ENCODE measurements at regions not wholly inside any gene's neighbourhood (a gene's known extent, or its start where the extent isn't known, plus 50 kb on each side); places are given as distances from the start of the nearest gene placed in this dataset.

GRCh38 chr21:28875078-28875477 is 117.6 kb downstream of the LTN1 start (continued):
- TF ChIP-seq TCF7 (CRISPR knock-in tag; IDR thresholded peaks at IDR 0.05; ENCODE audit: low read depth) = no peak

GRCh38 chr21:28872218-28872617 is 120.5 kb downstream of the LTN1 start:
- Mint-ChIP-seq H3K27me3 (ENCODE audit: low read depth) (no peaks in the 10 kb centered on the region), H3K36me3 (peaks cover 37% of the 10 kb centered on the region), H3K4me1 (no peaks in the 10 kb centered on the region; the same call in 1 of the 2 replicates), H3K9me3 (no peaks in the 10 kb centered on the region), H3K4me3 (no peak overlapping the region), H3K27ac (peak overlapping the region; percentile 45; the same call in 1 of the 2 replicates)
- TF ChIP-seq CBFB (CRISPR knock-in tag; IDR thresholded peaks at IDR 0.05; ENCODE audit: low read depth) = no peak
- TF ChIP-seq, protein P1, sequence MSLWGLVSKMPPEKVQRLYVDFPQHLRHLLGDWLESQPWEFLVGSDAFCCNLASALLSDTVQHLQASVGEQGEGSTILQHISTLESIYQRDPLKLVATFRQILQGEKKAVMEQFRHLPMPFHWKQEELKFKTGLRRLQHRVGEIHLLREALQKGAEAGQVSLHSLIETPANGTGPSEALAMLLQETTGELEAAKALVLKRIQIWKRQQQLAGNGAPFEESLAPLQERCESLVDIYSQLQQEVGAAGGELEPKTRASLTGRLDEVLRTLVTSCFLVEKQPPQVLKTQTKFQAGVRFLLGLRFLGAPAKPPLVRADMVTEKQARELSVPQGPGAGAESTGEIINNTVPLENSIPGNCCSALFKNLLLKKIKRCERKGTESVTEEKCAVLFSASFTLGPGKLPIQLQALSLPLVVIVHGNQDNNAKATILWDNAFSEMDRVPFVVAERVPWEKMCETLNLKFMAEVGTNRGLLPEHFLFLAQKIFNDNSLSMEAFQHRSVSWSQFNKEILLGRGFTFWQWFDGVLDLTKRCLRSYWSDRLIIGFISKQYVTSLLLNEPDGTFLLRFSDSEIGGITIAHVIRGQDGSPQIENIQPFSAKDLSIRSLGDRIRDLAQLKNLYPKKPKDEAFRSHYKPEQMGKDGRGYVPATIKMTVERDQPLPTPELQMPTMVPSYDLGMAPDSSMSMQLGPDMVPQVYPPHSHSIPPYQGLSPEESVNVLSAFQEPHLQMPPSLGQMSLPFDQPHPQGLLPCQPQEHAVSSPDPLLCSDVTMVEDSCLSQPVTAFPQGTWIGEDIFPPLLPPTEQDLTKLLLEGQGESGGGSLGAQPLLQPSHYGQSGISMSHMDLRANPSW (CRISPR knock-in tag; conservative IDR thresholded peaks at IDR 0.05; ENCODE audit: low read depth) = no peak
- ChIA-PET CTCF (no interaction called here), POLR2A (no interaction called here)
- DNase-seq (ENCODE audit: low spot score) (no peak), ATAC-seq (no peak)

- ChIA-PET POLR2A (no interaction called here), CTCF (no interaction called here)
- Mint-ChIP-seq H3K9me3 (no peaks in the 10 kb centered on the region), H3K27ac (no peak overlapping the region), H3K4me1 (no peaks in the 10 kb centered on the region; the same call in 1 of the 2 replicates), H3K27me3 (ENCODE audit: low read depth) (no peaks in the 10 kb centered on the region), H3K4me3 (no peak overlapping the region), H3K36me3 (peaks cover 37% of the 10 kb centered on the region)
- TF ChIP-seq CDX4 (CRISPR knock-in tag; IDR thresholded peaks at IDR 0.05; ENCODE audit: borderline replicate concordance) (no peak), SMAD4 (CRISPR knock-in tag; IDR thresholded peaks at IDR 0.05) (no peak), TP53 (CRISPR knock-in tag; IDR thresholded peaks at IDR 0.05) (no peak), FOXP1 (CRISPR knock-in tag; IDR thresholded peaks at IDR 0.05; ENCODE audit: borderline replicate concordance) (no peak), SOX15 (CRISPR knock-in tag; IDR thresholded peaks at IDR 0.05) (no peak), ERG (CRISPR knock-in tag; IDR thresholded peaks at IDR 0.05) (no peak), ETV6 (CRISPR knock-in tag; IDR thresholded peaks at IDR 0.05) (no peak), JUN (CRISPR knock-in tag; IDR thresholded peaks at IDR 0.05) (no peak), FOXK1 (CRISPR knock-in tag; IDR thresholded peaks at IDR 0.05) (no peak)
- TF ChIP-seq, protein P2, sequence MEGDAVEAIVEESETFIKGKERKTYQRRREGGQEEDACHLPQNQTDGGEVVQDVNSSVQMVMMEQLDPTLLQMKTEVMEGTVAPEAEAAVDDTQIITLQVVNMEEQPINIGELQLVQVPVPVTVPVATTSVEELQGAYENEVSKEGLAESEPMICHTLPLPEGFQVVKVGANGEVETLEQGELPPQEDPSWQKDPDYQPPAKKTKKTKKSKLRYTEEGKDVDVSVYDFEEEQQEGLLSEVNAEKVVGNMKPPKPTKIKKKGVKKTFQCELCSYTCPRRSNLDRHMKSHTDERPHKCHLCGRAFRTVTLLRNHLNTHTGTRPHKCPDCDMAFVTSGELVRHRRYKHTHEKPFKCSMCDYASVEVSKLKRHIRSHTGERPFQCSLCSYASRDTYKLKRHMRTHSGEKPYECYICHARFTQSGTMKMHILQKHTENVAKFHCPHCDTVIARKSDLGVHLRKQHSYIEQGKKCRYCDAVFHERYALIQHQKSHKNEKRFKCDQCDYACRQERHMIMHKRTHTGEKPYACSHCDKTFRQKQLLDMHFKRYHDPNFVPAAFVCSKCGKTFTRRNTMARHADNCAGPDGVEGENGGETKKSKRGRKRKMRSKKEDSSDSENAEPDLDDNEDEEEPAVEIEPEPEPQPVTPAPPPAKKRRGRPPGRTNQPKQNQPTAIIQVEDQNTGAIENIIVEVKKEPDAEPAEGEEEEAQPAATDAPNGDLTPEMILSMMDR (IDR thresholded peaks at IDR 0.05) = no peak
- TF ChIP-seq, protein P3, sequence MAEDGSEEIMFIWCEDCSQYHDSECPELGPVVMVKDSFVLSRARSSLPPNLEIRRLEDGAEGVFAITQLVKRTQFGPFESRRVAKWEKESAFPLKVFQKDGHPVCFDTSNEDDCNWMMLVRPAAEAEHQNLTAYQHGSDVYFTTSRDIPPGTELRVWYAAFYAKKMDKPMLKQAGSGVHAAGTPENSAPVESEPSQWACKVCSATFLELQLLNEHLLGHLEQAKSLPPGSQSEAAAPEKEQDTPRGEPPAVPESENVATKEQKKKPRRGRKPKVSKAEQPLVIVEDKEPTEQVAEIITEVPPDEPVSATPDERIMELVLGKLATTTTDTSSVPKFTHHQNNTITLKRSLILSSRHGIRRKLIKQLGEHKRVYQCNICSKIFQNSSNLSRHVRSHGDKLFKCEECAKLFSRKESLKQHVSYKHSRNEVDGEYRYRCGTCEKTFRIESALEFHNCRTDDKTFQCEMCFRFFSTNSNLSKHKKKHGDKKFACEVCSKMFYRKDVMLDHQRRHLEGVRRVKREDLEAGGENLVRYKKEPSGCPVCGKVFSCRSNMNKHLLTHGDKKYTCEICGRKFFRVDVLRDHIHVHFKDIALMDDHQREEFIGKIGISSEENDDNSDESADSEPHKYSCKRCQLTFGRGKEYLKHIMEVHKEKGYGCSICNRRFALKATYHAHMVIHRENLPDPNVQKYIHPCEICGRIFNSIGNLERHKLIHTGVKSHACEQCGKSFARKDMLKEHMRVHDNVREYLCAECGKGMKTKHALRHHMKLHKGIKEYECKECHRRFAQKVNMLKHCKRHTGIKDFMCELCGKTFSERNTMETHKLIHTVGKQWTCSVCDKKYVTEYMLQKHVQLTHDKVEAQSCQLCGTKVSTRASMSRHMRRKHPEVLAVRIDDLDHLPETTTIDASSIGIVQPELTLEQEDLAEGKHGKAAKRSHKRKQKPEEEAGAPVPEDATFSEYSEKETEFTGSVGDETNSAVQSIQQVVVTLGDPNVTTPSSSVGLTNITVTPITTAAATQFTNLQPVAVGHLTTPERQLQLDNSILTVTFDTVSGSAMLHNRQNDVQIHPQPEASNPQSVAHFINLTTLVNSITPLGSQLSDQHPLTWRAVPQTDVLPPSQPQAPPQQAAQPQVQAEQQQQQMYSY (CRISPR knock-in tag; IDR thresholded peaks at IDR 0.05) = no peak
- TF ChIP-seq, protein P4, sequence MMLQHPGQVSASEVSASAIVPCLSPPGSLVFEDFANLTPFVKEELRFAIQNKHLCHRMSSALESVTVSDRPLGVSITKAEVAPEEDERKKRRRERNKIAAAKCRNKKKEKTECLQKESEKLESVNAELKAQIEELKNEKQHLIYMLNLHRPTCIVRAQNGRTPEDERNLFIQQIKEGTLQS (CRISPR knock-in tag; conservative IDR thresholded peaks at IDR 0.05) = no peak
- TF ChIP-seq, protein P5, sequence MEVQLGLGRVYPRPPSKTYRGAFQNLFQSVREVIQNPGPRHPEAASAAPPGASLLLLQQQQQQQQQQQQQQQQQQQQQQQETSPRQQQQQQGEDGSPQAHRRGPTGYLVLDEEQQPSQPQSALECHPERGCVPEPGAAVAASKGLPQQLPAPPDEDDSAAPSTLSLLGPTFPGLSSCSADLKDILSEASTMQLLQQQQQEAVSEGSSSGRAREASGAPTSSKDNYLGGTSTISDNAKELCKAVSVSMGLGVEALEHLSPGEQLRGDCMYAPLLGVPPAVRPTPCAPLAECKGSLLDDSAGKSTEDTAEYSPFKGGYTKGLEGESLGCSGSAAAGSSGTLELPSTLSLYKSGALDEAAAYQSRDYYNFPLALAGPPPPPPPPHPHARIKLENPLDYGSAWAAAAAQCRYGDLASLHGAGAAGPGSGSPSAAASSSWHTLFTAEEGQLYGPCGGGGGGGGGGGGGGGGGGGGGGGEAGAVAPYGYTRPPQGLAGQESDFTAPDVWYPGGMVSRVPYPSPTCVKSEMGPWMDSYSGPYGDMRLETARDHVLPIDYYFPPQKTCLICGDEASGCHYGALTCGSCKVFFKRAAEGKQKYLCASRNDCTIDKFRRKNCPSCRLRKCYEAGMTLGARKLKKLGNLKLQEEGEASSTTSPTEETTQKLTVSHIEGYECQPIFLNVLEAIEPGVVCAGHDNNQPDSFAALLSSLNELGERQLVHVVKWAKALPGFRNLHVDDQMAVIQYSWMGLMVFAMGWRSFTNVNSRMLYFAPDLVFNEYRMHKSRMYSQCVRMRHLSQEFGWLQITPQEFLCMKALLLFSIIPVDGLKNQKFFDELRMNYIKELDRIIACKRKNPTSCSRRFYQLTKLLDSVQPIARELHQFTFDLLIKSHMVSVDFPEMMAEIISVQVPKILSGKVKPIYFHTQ (CRISPR knock-in tag; IDR thresholded peaks at IDR 0.05) = no peak
- no peak for DNase-seq (ENCODE audit: low spot score)
- ATAC-seq = no peak
These were observed 121.2 kb downstream of the LTN1 start for GRCh38 chr21:28871388-28872010.
